H9 (cell line): ENCODE measurements at regions not wholly inside any gene's neighbourhood (a gene's known extent, or its start where the extent isn't known, plus 50 kb on each side); places are given as distances from the start of the nearest gene placed in this dataset.

Source experiments
- DNase-seq: peaks from one replicate; pipeline ENCODE4 v3.0.0-alpha.2; 2017
- H2AFZ ChIP-seq: one replicate; pipeline ENCODE4 v1.6.1; 2013; ENCODE audit warnings: mild to moderate bottlenecking, low read length, control low read depth, moderate library complexity
- H2AK5ac ChIP-seq: 2 replicates; pipeline ENCODE4 v1.6.1; 2013; ENCODE audit warnings: low read length, control low read depth, mixed read lengths; ENCODE audit not compliant: insufficient read length
- H2BK120ac ChIP-seq: one replicate; pipeline ENCODE4 v1.6.1; 2013; ENCODE audit warnings: low read depth, mild to moderate bottlenecking, low read length, control low read depth, inconsistent platforms; ENCODE audit not compliant: poor library complexity, severe bottlenecking
- H2BK12ac ChIP-seq: 2 replicates; pipeline ENCODE4 v1.6.1; 2013; ENCODE audit warnings: low read length, control low read depth, mixed read lengths, low read depth; ENCODE audit not compliant: insufficient read length
- H2BK15ac ChIP-seq: 2 replicates; pipeline ENCODE4 v1.6.1; 2013; ENCODE audit warnings: low read depth, low read length, control low read depth
- H2BK20ac ChIP-seq: one replicate; pipeline ENCODE4 v1.6.1; 2013; ENCODE audit warnings: low read depth, mild to moderate bottlenecking, low read length, control low read depth, inconsistent platforms; ENCODE audit not compliant: poor library complexity, severe bottlenecking
- H2BK5ac ChIP-seq: 2 replicates; pipeline ENCODE4 v1.6.1; 2013; ENCODE audit warnings: low read length, control low read depth, mixed read lengths; ENCODE audit not compliant: insufficient read length
- H3K14ac ChIP-seq: 2 replicates; pipeline ENCODE4 v1.6.1; 2013; ENCODE audit warnings: low read length, control low read depth; ENCODE audit not compliant: insufficient read depth
- H3K18ac ChIP-seq: 2 replicates; pipeline ENCODE4 v1.6.1; 2013; ENCODE audit warnings: low read depth, mild to moderate bottlenecking, mixed read lengths, low read length, control low read depth; ENCODE audit not compliant: insufficient read length
- H3K23ac ChIP-seq: 2 replicates; pipeline ENCODE4 v1.6.1; 2013; ENCODE audit warnings: low read length, control low read depth, mixed read lengths, low read depth; ENCODE audit not compliant: insufficient read length
- H3K23me2 ChIP-seq: 2 replicates; pipeline ENCODE4 v1.6.1; 2013; ENCODE audit warnings: low read depth, mild to moderate bottlenecking, mixed read lengths, low read length, control low read depth; ENCODE audit not compliant: insufficient read length, poor library complexity, severe bottlenecking
- H3K27ac ChIP-seq: 2 replicates; pipeline ENCODE4 v1.5.1; 2013; ENCODE audit warnings: low read length, control low read depth, mixed read lengths, low read depth; ENCODE audit not compliant: insufficient read length
- H3K27me3 ChIP-seq: 2 replicates; pipeline ENCODE4 v1.6.1; 2013; ENCODE audit warnings: low read length, control low read depth, inconsistent platforms; ENCODE audit not compliant: insufficient read depth
- H3K4ac ChIP-seq: 2 replicates; pipeline ENCODE4 v1.6.1; 2013; ENCODE audit warnings: low read depth, mild to moderate bottlenecking, control low read depth, inconsistent platforms, low read length, moderate library complexity
- H3K4me1 ChIP-seq: 2 replicates; pipeline ENCODE4 v1.6.1; 2013; ENCODE audit warnings: low read length, control low read depth, inconsistent platforms; ENCODE audit not compliant: insufficient read depth
- H3K4me2 ChIP-seq: 2 replicates; pipeline ENCODE4 v1.6.1; 2013; ENCODE audit warnings: low read length, control low read depth, mixed read lengths; ENCODE audit not compliant: insufficient read length, insufficient read depth
- H3K56ac ChIP-seq: 2 replicates; pipeline ENCODE4 v1.6.1; 2013; ENCODE audit warnings: low read depth, mild to moderate bottlenecking, mixed read lengths, low read length, control low read depth; ENCODE audit not compliant: insufficient read length
- H3K79me1 ChIP-seq: 2 replicates; pipeline ENCODE4 v1.6.1; 2013; ENCODE audit warnings: low read depth, mild to moderate bottlenecking, moderate library complexity, low read length, control low read depth, inconsistent platforms; ENCODE audit not compliant: insufficient read depth, poor library complexity, severe bottlenecking
- H3K79me2 ChIP-seq: 2 replicates; pipeline ENCODE4 v1.6.1; 2013; ENCODE audit warnings: low read length, control low read depth, inconsistent platforms; ENCODE audit not compliant: insufficient read depth
- H3K9ac ChIP-seq: 2 replicates; pipeline ENCODE4 v1.6.1; 2013; ENCODE audit warnings: low read length, control low read depth, mixed read lengths; ENCODE audit not compliant: insufficient read length; ENCODE audit errors: extremely low read depth
- H3K9me3 ChIP-seq: one replicate; pipeline ENCODE4 v1.6.1; 2013; ENCODE audit warnings: low read depth, low read length, inconsistent platforms; ENCODE audit not compliant: control insufficient read depth
- H3T11ph ChIP-seq: one replicate; pipeline ENCODE4 v1.6.1; 2013; ENCODE audit warnings: mild to moderate bottlenecking, low read length, control low read depth, inconsistent platforms
- H4K20me1 ChIP-seq: one replicate; pipeline ENCODE4 v1.6.1; 2013; ENCODE audit not compliant: control insufficient read depth, insufficient read length, insufficient read depth
- H4K5ac ChIP-seq: 2 replicates; pipeline ENCODE4 v1.6.1; 2013; ENCODE audit warnings: low read depth, mild to moderate bottlenecking, mixed read lengths, low read length, control low read depth; ENCODE audit not compliant: insufficient read length
- H4K8ac ChIP-seq: replicated peaks from 2 replicates; pipeline ENCODE4 v1.6.1; 2013; ENCODE audit warnings: low read length, control low read depth, mixed read lengths, low read depth; ENCODE audit not compliant: insufficient read length
- H4K91ac ChIP-seq: 2 replicates; pipeline ENCODE4 v1.6.1; 2013; ENCODE audit warnings: low read depth, mild to moderate bottlenecking, moderate library complexity, mixed read lengths, low read length, control low read depth; ENCODE audit not compliant: insufficient read length
- H3K27ac Mint-ChIP-seq, 3 experiments: 2 replicates in 2 of 3; 3 replicates in 1 of 3; pipeline ENCODE4 v1.8.0; 2020 to 2021; ENCODE audit warnings: mixed read lengths in 3 of 3, mild to moderate bottlenecking in 1 of 3, moderate library complexity in 1 of 3
- H3K27me3 Mint-ChIP-seq: 2 replicates; pipeline ENCODE4 v1.8.0; 2021; ENCODE audit warnings: low read depth, mild to moderate bottlenecking, moderate library complexity, mixed read lengths
- H3K36me3 Mint-ChIP-seq, 3 experiments: 2 replicates in 2 of 3; 3 replicates in 1 of 3; pipeline ENCODE4 v1.8.0; 2020 to 2021; ENCODE audit warnings: low read depth in 3 of 3, mixed read lengths in 3 of 3; ENCODE audit not compliant: insufficient read depth in 1 of 3
- H3K4me1 Mint-ChIP-seq, 2 experiments: 2 replicates each; pipeline ENCODE4 v1.8.0; 2020; ENCODE audit warnings: mixed read lengths in 2 of 2
- H3K4me3 Mint-ChIP-seq, 2 experiments: 2 replicates in 1 of 2; 3 replicates in 1 of 2; pipeline ENCODE4 v1.8.0; 2020 to 2021; ENCODE audit warnings: mild to moderate bottlenecking in 2 of 2, mixed read lengths in 2 of 2, moderate library complexity in 1 of 2
- H3K9me3 Mint-ChIP-seq, 2 experiments: 2 replicates in 1 of 2; 3 replicates in 1 of 2; pipeline ENCODE4 v1.8.0; 2020; ENCODE audit warnings: mild to moderate bottlenecking in 2 of 2, mixed read lengths in 2 of 2, moderate library complexity in 1 of 2
- WGBS: extraction: QIAGEN DNeasy Blood & Tissue Kit; methylation state at CpG from one replicate; pipeline ENCODE4 v1.1.7; 2013; ENCODE audit warnings: missing lambda C conversion rate, low lambda C conversion rate, mixed read lengths; ENCODE audit not compliant: insufficient read length; ENCODE audit errors: extremely low coverage; 5-methylcytosine and 5-hydroxymethylcytosine counted together
- TF ChIP-seq, protein P1 (sequence below): fragments of 200-600 bp; sonication (generic); conservative IDR thresholded peaks from 3 replicates; pipeline ENCODE4 v1.8.0; 2021; ENCODE audit warnings: antibody characterized with exemption, mild to moderate bottlenecking

DNA sequence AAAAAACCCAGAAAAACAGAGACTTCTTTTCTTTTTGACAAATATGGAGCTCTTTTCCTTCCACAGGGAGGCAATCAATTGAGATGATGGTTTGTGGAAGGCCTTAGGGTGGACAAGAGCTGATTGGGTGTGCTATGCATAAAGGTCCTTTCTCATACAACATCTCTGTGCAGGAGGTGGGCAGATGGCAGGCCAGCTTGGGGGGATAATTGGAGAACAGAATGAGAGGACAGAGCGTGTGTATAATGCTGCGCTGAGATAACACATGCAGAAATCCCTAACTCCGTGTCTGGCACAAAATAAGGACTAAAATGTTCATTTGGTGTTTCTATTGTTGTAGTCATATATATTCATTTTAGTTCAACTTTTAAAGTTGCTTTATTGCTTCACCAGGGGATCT, 159.0 kb upstream of the MEF2C start:
- H3K79me1 ChIP-seq: no peaks in the 10 kb centered on the region
- no peak overlapping the region for H2BK20ac ChIP-seq

More for the DNA sequence above, 159.0 kb upstream of the MEF2C start:
- H3K56ac ChIP-seq: no peak overlapping the region
- no peaks in the 10 kb centered on the region for H3K27me3 Mint-ChIP-seq
- H3K4ac ChIP-seq: no peak overlapping the region
- H3K36me3 Mint-ChIP-seq: no peaks in the 10 kb centered on the region
- H3K27ac Mint-ChIP-seq: 0 out of 7 replicates have a peak overlapping the region, but pooled peaks of 1 of the 3 experiments have one; percentile 8
- H3K4me1 ChIP-seq: no peaks in the 10 kb centered on the region
- no peak overlapping the region for H2BK120ac ChIP-seq
- H3K9me3 Mint-ChIP-seq: no peaks in the 10 kb centered on the region
- no peak overlapping the region for H2BK12ac ChIP-seq
- no peaks in the 10 kb centered on the region for H3K9me3 ChIP-seq
- H2BK5ac ChIP-seq: no peak overlapping the region
- H4K8ac ChIP-seq: no peak overlapping the region
- H2BK15ac ChIP-seq: no peak overlapping the region
- no peak overlapping the region for H3K4me2 ChIP-seq
- H3K9ac ChIP-seq: no peak overlapping the region
- H3T11ph ChIP-seq: no peak overlapping the region
- DNase-seq: no peak
- H3K4me1 Mint-ChIP-seq: peaks cover 0 to 4% of the 10 kb centered on the region in 2 experiments; a peak in 1 of 4 replicates
- no peak overlapping the region for H3K27ac ChIP-seq
- H3K23me2 ChIP-seq: no peaks in the 10 kb centered on the region
- no peaks in the 10 kb centered on the region for H3K79me2 ChIP-seq
- no peak overlapping the region for H4K91ac ChIP-seq
- no peak overlapping the region for H3K4me3 Mint-ChIP-seq
- no peak overlapping the region for H4K5ac ChIP-seq
- TF ChIP-seq, protein P1, sequence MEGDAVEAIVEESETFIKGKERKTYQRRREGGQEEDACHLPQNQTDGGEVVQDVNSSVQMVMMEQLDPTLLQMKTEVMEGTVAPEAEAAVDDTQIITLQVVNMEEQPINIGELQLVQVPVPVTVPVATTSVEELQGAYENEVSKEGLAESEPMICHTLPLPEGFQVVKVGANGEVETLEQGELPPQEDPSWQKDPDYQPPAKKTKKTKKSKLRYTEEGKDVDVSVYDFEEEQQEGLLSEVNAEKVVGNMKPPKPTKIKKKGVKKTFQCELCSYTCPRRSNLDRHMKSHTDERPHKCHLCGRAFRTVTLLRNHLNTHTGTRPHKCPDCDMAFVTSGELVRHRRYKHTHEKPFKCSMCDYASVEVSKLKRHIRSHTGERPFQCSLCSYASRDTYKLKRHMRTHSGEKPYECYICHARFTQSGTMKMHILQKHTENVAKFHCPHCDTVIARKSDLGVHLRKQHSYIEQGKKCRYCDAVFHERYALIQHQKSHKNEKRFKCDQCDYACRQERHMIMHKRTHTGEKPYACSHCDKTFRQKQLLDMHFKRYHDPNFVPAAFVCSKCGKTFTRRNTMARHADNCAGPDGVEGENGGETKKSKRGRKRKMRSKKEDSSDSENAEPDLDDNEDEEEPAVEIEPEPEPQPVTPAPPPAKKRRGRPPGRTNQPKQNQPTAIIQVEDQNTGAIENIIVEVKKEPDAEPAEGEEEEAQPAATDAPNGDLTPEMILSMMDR: no peak
- H2AK5ac ChIP-seq: no peak overlapping the region
- no peak overlapping the region for H3K18ac ChIP-seq
- H3K23ac ChIP-seq: no peak overlapping the region
- H2AFZ ChIP-seq: no peak overlapping the region
- WGBS: no CpG with 5 or more reads among the region's 3 CpGs
- no peak overlapping the region for H3K14ac ChIP-seq
- H3K27me3 ChIP-seq: no peaks in the 10 kb centered on the region
- no peaks in the 10 kb centered on the region for H4K20me1 ChIP-seq
